Breast epithelium (tissue), 4 donors: ENCODE measurements at regions not wholly inside any gene's neighbourhood (a gene's known extent, or its start where the extent isn't known, plus 50 kb on each side); places are given as distances from the start of the nearest gene placed in this dataset.

Experiments used
- DNase-seq, 2 donors: peaks; one replicate each; pipeline ENCODE4 v3.0.0-alpha.2; 2019; ENCODE audit warnings: low spot score in 2 of 2
- H3K27ac ChIP-seq, 2 donors: fragments of 200-600 bp; sonication (generic) in 1 of 2; one replicate each; pipeline ENCODE4 v1.5.1; 2016 to 2019; ENCODE audit warnings: mild to moderate bottlenecking in 1 of 2
- H3K27me3 ChIP-seq, 2 donors: fragments of 200-600 bp; sonication (generic) in 1 of 2; one replicate each; pipeline versions ENCODE4 v1.5.1 to v1.6.0; 2017 to 2019; ENCODE audit warnings: control low read depth in 1 of 2, mild to moderate bottlenecking in 1 of 2
- H3K36me3 ChIP-seq: fragments of 200-600 bp; one replicate; pipeline ENCODE4 v1.5.1; 2019
- H3K4me1 ChIP-seq, 2 donors: fragments of 200-600 bp; sonication (generic); one replicate each; pipeline ENCODE4 v1.5.1; 2016 to 2019; ENCODE audit warnings: control low read depth in 1 of 2
- H3K4me3 ChIP-seq, 3 donors: fragments of 200-600 bp; sonication (generic); 1 replicate in 2 of 3; 2 replicates in 1 of 3; pipeline ENCODE4 v1.5.1; 2016 to 2019; ENCODE audit warnings: mild to moderate bottlenecking in 3 of 3, moderate library complexity in 2 of 3
- H3K9me3 ChIP-seq, 2 donors: fragments of 200-600 bp; sonication (generic) in 1 of 2; one replicate each; pipeline ENCODE4 v1.5.1; 2016 to 2019; ENCODE audit warnings: control low read depth in 1 of 2
- CTCF ChIP-seq, 3 donors: fragments of 450-650 bp; IDR thresholded peaks; one replicate each; pipeline ENCODE4 v1.5.1; 2016 to 2017; ENCODE audit warnings: antibody characterized with exemption in 3 of 3, mild to moderate bottlenecking in 3 of 3, moderate library complexity in 3 of 3
- POLR2A ChIP-seq: fragments of 450-650 bp; IDR thresholded peaks from one replicate; pipeline ENCODE4 v1.6.1; 2016; ENCODE audit warnings: antibody characterized with exemption, mild to moderate bottlenecking, moderate library complexity
- POLR2AphosphoS5 ChIP-seq, 3 donors: sonication (generic); formaldehyde crosslinking; IDR thresholded peaks; one replicate each; pipeline ENCODE4 v1.6.1; 2017; ENCODE audit warnings: antibody characterized with exemption in 3 of 3
- intact Hi-C: fragments of 100-400 bp; cut with DNase I; formaldehyde crosslinking; loops from one replicate; pipeline ENCODE4 v1.15.1; 2023; ENCODE audit warnings: low total_unique reads

- Histone ChIP-seq H3K27me3 (no peaks in the 10 kb centered on the region), H3K4me1 (no peaks in the 10 kb centered on the region), H3K27ac (no peak overlapping the region), H3K4me3 (no peak overlapping the region), H3K9me3 (no peaks in the 10 kb centered on the region), H3K36me3 (no peaks in the 10 kb centered on the region)
- no peak for DNase-seq
- TF ChIP-seq POLR2AphosphoS5 (IDR thresholded peaks at IDR 0.05) = no peak
- TF ChIP-seq POLR2A = no peak
- TF ChIP-seq CTCF (IDR thresholded peaks at IDR 0.05) = no peak
- intact Hi-C loops = no loop called here
Measured at GRCh38 chr2:187698374-187699110, 144.3 kb upstream of the TFPI start.

GRCh38 chr2:187702157-187702556 lies 147.9 kb upstream of the TFPI start:
- no peaks in the 10 kb centered on the region for H3K36me3 ChIP-seq
- no peaks in the 10 kb centered on the region for H3K9me3 ChIP-seq
- TF ChIP-seq CTCF (IDR thresholded peaks at IDR 0.05) (no peak), POLR2A (no peak), POLR2AphosphoS5 (IDR thresholded peaks at IDR 0.05) (no peak)
- intact Hi-C loops = no loop called here
- H3K4me3 ChIP-seq = no peak overlapping the region
- no peak for DNase-seq
- H3K4me1 ChIP-seq = no peaks in the 10 kb centered on the region
- H3K27me3 ChIP-seq = no peaks in the 10 kb centered on the region
- H3K27ac ChIP-seq = no peak overlapping the region

- Histone ChIP-seq H3K36me3 (no peaks in the 10 kb centered on the region), H3K9me3 (no peaks in the 10 kb centered on the region), H3K27ac (no peak overlapping the region), H3K4me3 (no peak overlapping the region), H3K4me1 (no peaks in the 10 kb centered on the region), H3K27me3 (no peaks in the 10 kb centered on the region)
- intact Hi-C loops = loop anchor here (5.0 kb wide), 1 partner anchor 726 kb away; no protein-coding TSS in a partner anchor
- TF ChIP-seq CTCF (IDR thresholded peaks at IDR 0.05) = no peak
- no peak for TF ChIP-seq POLR2A
- no peak for TF ChIP-seq POLR2AphosphoS5 (IDR thresholded peaks at IDR 0.05)
- no peak for DNase-seq
Measured at GRCh38 chr2:187708272-187708671, 154.0 kb upstream of the TFPI start.

- Histone ChIP-seq H3K4me3 (no peak overlapping the region), H3K36me3 (no peaks in the 10 kb centered on the region), H3K27ac (no peak overlapping the region), H3K4me1 (no peaks in the 10 kb centered on the region), H3K9me3 (no peaks in the 10 kb centered on the region), H3K27me3 (no peaks in the 10 kb centered on the region)
- intact Hi-C loops = loop anchor here (5.0 kb wide), 1 partner anchor 727 kb away; no protein-coding TSS in a partner anchor
- no peak for TF ChIP-seq POLR2AphosphoS5 (IDR thresholded peaks at IDR 0.05)
- TF ChIP-seq CTCF (IDR thresholded peaks at IDR 0.05) = no peak
- no peak for TF ChIP-seq POLR2A
- DNase-seq = no peak
Measured at GRCh38 chr2:187709065-187709464, 154.8 kb upstream of the TFPI start.

- Histone ChIP-seq H3K27me3 (no peaks in the 10 kb centered on the region), H3K4me1 (no peaks in the 10 kb centered on the region), H3K4me3 (no peak overlapping the region), H3K36me3 (no peaks in the 10 kb centered on the region), H3K9me3 (no peaks in the 10 kb centered on the region), H3K27ac (no peak overlapping the region)
- TF ChIP-seq POLR2A = no peak
- TF ChIP-seq POLR2AphosphoS5 (IDR thresholded peaks at IDR 0.05) = no peak
- TF ChIP-seq CTCF (IDR thresholded peaks at IDR 0.05) = no peak
- no peak for DNase-seq
- intact Hi-C loops = no loop called here
Measured at GRCh38 chr2:187710791-187711521, 156.7 kb upstream of the TFPI start.
